Neural cell (in vitro differentiated cells): ENCODE measurements at regions not wholly inside any gene's neighbourhood (a gene's known extent, or its start where the extent isn't known, plus 50 kb on each side); places are given as distances from the start of the nearest gene placed in this dataset.

Experiments used
- H2AFZ ChIP-seq: fragments of 200-600, 300-800 bp; sonication (generic), shearing (Covaris generic); 2 replicates; pipeline ENCODE4 v1.6.0; 2014; ENCODE audit warnings: low read depth, mild to moderate bottlenecking, antibody characterized with exemption, low read length, moderate library complexity
- H3F3A ChIP-seq: fragments of 200-600 bp; shearing (Covaris generic); 2 replicates; pipeline ENCODE4 v1.6.1; 2016; ENCODE audit warnings: mild to moderate bottlenecking, moderate library complexity, mixed read lengths, antibody characterized with exemption, low read length; ENCODE audit not compliant: insufficient read depth, poor library complexity, severe bottlenecking
- H3K27ac ChIP-seq: fragments of 200-600, 300-800 bp; sonication (generic), shearing (Covaris generic); 2 replicates; pipeline ENCODE4 v1.5.1; 2014; ENCODE audit warnings: mild to moderate bottlenecking, low read length, moderate library complexity
- H3K27me3 ChIP-seq: fragments of 300-800, 200-600 bp; sonication (generic), shearing (Covaris generic); 2 replicates; pipeline ENCODE4 v1.6.0; 2014; ENCODE audit warnings: mild to moderate bottlenecking, low read depth, low read length, moderate library complexity; ENCODE audit not compliant: insufficient read depth
- H3K36me3 ChIP-seq: fragments of 300-800, 200-600 bp; sonication (generic), shearing (Covaris generic); 2 replicates; pipeline ENCODE4 v1.5.1; 2014; ENCODE audit warnings: mild to moderate bottlenecking, antibody characterized with exemption, low read length, moderate library complexity; ENCODE audit not compliant: insufficient read depth
- H3K4me2 ChIP-seq: fragments of 300-800, 200-600 bp; sonication (generic), shearing (Covaris generic); 2 replicates; pipeline ENCODE4 v1.6.0; 2014; ENCODE audit warnings: mild to moderate bottlenecking, low read length
- H3K4me3 ChIP-seq: fragments of 300-800, 200-600 bp; sonication (generic), shearing (Covaris generic); 2 replicates; pipeline ENCODE4 v1.5.1; 2014; ENCODE audit warnings: mild to moderate bottlenecking, low read length, moderate library complexity
- H3K79me2 ChIP-seq: fragments of 200-600 bp; shearing (Covaris generic); replicated peaks from 2 replicates; pipeline ENCODE4 v1.6.0; 2014; ENCODE audit warnings: mild to moderate bottlenecking, low read length, moderate library complexity; ENCODE audit not compliant: insufficient read depth
- H3K9ac ChIP-seq: fragments of 300-800, 200-600 bp; sonication (generic), shearing (Covaris generic); 2 replicates; pipeline ENCODE4 v1.6.1; 2016; ENCODE audit warnings: mild to moderate bottlenecking, low read length, mixed read lengths
- H3K9me2 ChIP-seq: fragments of 200-600 bp; shearing (Covaris generic); 2 replicates; pipeline ENCODE4 v1.6.1; 2016; ENCODE audit warnings: mild to moderate bottlenecking, low read length, mixed read lengths; ENCODE audit not compliant: insufficient read depth
- H3K9me3 ChIP-seq: fragments of 200-600, 300-800 bp; sonication (generic), shearing (Covaris generic); 2 replicates; pipeline ENCODE4 v1.6.1; 2016; ENCODE audit warnings: mild to moderate bottlenecking, mixed run types, low read length, moderate library complexity, mixed read lengths
- H4K20me1 ChIP-seq: fragments of 200-600 bp; shearing (Covaris generic); 2 replicates; pipeline ENCODE4 v1.6.1; 2016; ENCODE audit warnings: mild to moderate bottlenecking, mixed run types; ENCODE audit not compliant: insufficient read depth
- CTCF ChIP-seq: fragments of 450-650 bp; IDR thresholded peaks from 2 replicates; pipeline ENCODE4 v1.5.1; 2014; ENCODE audit warnings: antibody characterized with exemption, mild to moderate bottlenecking, moderate library complexity; ENCODE audit not compliant: poor library complexity, severe bottlenecking
- EP300 ChIP-seq: fragments of 450-650 bp; conservative IDR thresholded peaks from 2 replicates; pipeline ENCODE4 v1.6.1; 2014; ENCODE audit warnings: antibody characterized with exemption, mild to moderate bottlenecking, moderate library complexity; ENCODE audit not compliant: poor library complexity, severe bottlenecking
- EZH2 ChIP-seq: fragments of 200-600, 300-800 bp; shearing (Covaris generic), sonication (generic); IDR thresholded peaks from 2 replicates; pipeline ENCODE4 v1.6.1; 2014; ENCODE audit warnings: antibody characterized with exemption, low read length, borderline replicate concordance, mild to moderate bottlenecking; ENCODE audit not compliant: insufficient read depth, poor library complexity, severe bottlenecking
- MXI1 ChIP-seq: fragments of 450-650 bp; conservative IDR thresholded peaks from 2 replicates; pipeline ENCODE4 v1.6.1; 2014; ENCODE audit warnings: antibody characterized with exemption, mild to moderate bottlenecking; ENCODE audit not compliant: poor library complexity, severe bottlenecking
- POLR2AphosphoS5 ChIP-seq: IDR thresholded peaks from 2 replicates; pipeline ENCODE4 v1.6.1; 2012
- RAD21 ChIP-seq: fragments of 450-650 bp; conservative IDR thresholded peaks from 2 replicates; pipeline ENCODE4 v1.6.1; 2014; ENCODE audit warnings: antibody characterized with exemption, mild to moderate bottlenecking, moderate library complexity
- REST ChIP-seq: IDR thresholded peaks from 2 replicates; pipeline ENCODE4 v1.6.1; 2012; ENCODE audit warnings: borderline replicate concordance
- SMC3 ChIP-seq: fragments of 450-650 bp; conservative IDR thresholded peaks from 2 replicates; pipeline ENCODE4 v1.6.1; 2014; ENCODE audit warnings: antibody characterized with exemption, mild to moderate bottlenecking, moderate library complexity; ENCODE audit not compliant: poor library complexity
- TAF1 ChIP-seq: IDR thresholded peaks from 2 replicates; pipeline ENCODE4 v1.6.1; 2012; ENCODE audit warnings: low read depth

- no peak overlapping the region for H2AFZ ChIP-seq
- H3K4me2 ChIP-seq: no peak overlapping the region
- H4K20me1 ChIP-seq: no peaks in the 10 kb centered on the region
- H3K27me3 ChIP-seq: no peaks in the 10 kb centered on the region
- H3K9ac ChIP-seq: no peak overlapping the region
- no peak overlapping the region for H3K27ac ChIP-seq
- no peaks in the 10 kb centered on the region for H3F3A ChIP-seq
- TF ChIP-seq TAF1 (no peak), SMC3 (no peak), REST (no peak), EZH2 (no peak), EP300 (no peak)
- H3K36me3 ChIP-seq: no peaks in the 10 kb centered on the region
- H3K9me3 ChIP-seq: no peaks in the 10 kb centered on the region
- no peak overlapping the region for H3K4me3 ChIP-seq
- no peaks in the 10 kb centered on the region for H3K79me2 ChIP-seq
- H3K9me2 ChIP-seq: no peaks in the 10 kb centered on the region
Observed at GRCh38 chr5:135176991-135177390, 143.0 kb upstream of the PITX1 start.

- no peaks in the 10 kb centered on the region for H4K20me1 ChIP-seq
- no peaks in the 10 kb centered on the region for H3K27me3 ChIP-seq
- H3K9me3 ChIP-seq: no peaks in the 10 kb centered on the region
- H3K4me2 ChIP-seq: no peak overlapping the region
- H3K36me3 ChIP-seq: no peaks in the 10 kb centered on the region
- H3F3A ChIP-seq: no peaks in the 10 kb centered on the region
- H2AFZ ChIP-seq: no peak overlapping the region
- H3K9ac ChIP-seq: no peak overlapping the region
- no peaks in the 10 kb centered on the region for H3K9me2 ChIP-seq
- TF ChIP-seq POLR2AphosphoS5 (no peak), SMC3 (no peak), MXI1 (no peak), CTCF (no peak), RAD21 (no peak), EP300 (no peak), EZH2 (no peak), REST (no peak), TAF1 (no peak)
- H3K79me2 ChIP-seq: no peaks in the 10 kb centered on the region
- H3K27ac ChIP-seq: no peak overlapping the region
- no peak overlapping the region for H3K4me3 ChIP-seq
Observed at GRCh38 chr5:135174315-135175096, 140.5 kb upstream of the PITX1 start.
